ENCODE measurements at regions not wholly inside any gene's neighbourhood (a gene's known extent, or its start where the extent isn't known, plus 50 kb on each side); places are given as distances from the start of the nearest gene placed in this dataset.

DNA sequence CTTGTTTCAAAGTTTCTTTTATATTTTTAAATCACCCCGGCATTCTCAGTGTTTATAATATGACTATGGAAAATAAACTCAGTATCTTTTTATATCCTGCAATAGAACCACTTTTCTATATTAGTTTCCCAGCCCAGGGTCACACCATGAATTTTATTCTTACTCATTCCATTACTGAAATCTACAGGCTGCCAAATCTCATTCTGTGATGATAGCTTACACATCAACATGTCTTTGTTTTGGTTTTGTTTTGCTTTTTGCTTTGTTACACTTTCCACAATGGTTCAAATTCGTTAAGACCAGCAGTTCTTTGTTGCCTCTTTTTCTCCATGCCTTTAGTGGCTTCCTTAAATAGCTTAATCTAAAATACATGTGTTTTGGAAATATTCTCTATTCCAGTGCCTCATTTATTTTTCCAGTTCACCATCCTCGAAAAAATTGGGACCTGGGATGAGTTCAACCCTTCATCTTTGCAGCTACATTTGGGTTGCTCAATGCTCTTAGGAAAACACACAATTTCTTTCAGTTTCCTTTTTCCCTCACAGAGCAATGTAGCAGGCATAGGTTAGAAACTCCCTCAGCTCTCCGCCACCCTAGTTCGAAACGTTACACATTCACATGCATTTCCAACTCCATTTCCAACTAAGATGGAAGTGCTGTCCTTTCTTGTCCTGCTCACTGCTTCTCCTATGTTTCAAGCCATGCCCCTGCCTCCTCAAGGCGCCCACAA lies 1146.3 kb downstream of the MAT2B start:
- DNase-seq (ENCODE audit: low read depth) = no peak
- H3K4me3 ChIP-seq (ENCODE audit: low read depth, low read length) = no peak overlapping the region
- TF ChIP-seq, protein P1, sequence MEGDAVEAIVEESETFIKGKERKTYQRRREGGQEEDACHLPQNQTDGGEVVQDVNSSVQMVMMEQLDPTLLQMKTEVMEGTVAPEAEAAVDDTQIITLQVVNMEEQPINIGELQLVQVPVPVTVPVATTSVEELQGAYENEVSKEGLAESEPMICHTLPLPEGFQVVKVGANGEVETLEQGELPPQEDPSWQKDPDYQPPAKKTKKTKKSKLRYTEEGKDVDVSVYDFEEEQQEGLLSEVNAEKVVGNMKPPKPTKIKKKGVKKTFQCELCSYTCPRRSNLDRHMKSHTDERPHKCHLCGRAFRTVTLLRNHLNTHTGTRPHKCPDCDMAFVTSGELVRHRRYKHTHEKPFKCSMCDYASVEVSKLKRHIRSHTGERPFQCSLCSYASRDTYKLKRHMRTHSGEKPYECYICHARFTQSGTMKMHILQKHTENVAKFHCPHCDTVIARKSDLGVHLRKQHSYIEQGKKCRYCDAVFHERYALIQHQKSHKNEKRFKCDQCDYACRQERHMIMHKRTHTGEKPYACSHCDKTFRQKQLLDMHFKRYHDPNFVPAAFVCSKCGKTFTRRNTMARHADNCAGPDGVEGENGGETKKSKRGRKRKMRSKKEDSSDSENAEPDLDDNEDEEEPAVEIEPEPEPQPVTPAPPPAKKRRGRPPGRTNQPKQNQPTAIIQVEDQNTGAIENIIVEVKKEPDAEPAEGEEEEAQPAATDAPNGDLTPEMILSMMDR (IDR thresholded peaks at IDR 0.05; ENCODE audit: low read depth, low read length, missing control alignments) = no peak
- in situ Hi-C loops (cut with HindIII; ENCODE audit: low sequenced_read_pairs) = no loop called here

DNA sequence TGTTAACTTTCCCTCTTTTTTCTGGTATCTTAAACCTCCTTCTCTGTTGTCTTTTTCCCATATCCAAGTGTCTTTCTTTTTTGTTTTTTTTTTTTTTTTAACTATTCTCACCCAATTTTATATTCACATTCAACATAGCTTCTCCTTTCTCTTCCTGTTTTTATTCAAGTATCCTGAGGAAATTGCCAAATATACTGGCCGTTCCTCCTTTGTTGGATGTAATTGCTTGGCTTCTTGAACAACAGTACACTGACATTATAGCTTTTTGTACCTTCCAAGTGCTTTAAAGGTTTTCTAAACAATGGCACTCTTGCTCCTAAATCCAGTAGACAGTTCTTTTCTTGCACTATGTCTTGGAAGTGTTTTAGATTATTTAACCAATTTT lies 1146.8 kb downstream of the MAT2B start:
- H3K4me3 ChIP-seq (ENCODE audit: low read depth, low read length) = no peak overlapping the region
- in situ Hi-C loops (cut with HindIII; ENCODE audit: low sequenced_read_pairs) = no loop called here
- TF ChIP-seq, protein P1 (IDR thresholded peaks at IDR 0.05; ENCODE audit: low read depth, low read length, missing control alignments) = no peak
- DNase-seq (ENCODE audit: low read depth) = no peak

- H3K4me3 ChIP-seq (ENCODE audit: low read depth, low read length) = no peak overlapping the region
- no peak for DNase-seq (ENCODE audit: low read depth)
- TF ChIP-seq, protein P1 (IDR thresholded peaks at IDR 0.05; ENCODE audit: low read depth, low read length, missing control alignments) = no peak
- in situ Hi-C loops (cut with HindIII; ENCODE audit: low sequenced_read_pairs) = no loop called here
Observed at GRCh38 chr5:164663198-164663989, 1158.0 kb downstream of the MAT2B start.

- DNase-seq (ENCODE audit: low read depth) = no peak
- H3K4me3 ChIP-seq (ENCODE audit: low read depth, low read length) = no peak overlapping the region
- TF ChIP-seq, protein P1 (IDR thresholded peaks at IDR 0.05; ENCODE audit: low read depth, low read length, missing control alignments) = no peak
- in situ Hi-C loops (cut with HindIII; ENCODE audit: low sequenced_read_pairs) = no loop called here
Observed at GRCh38 chr5:164671640-164672039, 1166.2 kb downstream of the MAT2B start.

DNA sequence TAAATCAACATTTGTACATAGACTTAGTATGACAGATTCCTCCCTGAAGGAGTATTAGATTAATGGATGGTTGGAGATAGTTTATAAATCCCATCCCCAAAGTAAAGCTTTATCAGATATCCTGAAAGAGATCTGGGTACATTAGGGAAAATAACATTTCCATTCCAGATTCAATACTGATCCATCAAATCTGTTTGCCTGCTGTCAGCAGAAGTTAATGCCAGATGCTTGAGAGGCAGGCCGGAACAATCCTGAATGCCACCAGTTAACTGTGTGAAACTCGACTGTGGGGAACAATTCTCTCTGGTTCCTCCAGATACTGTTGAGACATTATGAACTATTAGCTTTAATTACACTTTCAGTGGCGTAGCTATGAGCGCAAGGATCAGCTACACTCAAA lies 1166.8 kb downstream of the MAT2B start:
- no peak for DNase-seq (ENCODE audit: low read depth)
- TF ChIP-seq, protein P1 (IDR thresholded peaks at IDR 0.05; ENCODE audit: low read depth, low read length, missing control alignments) = no peak
- in situ Hi-C loops (cut with HindIII; ENCODE audit: low sequenced_read_pairs) = no loop called here
- H3K4me3 ChIP-seq (ENCODE audit: low read depth, low read length) = no peak overlapping the region

DNA sequence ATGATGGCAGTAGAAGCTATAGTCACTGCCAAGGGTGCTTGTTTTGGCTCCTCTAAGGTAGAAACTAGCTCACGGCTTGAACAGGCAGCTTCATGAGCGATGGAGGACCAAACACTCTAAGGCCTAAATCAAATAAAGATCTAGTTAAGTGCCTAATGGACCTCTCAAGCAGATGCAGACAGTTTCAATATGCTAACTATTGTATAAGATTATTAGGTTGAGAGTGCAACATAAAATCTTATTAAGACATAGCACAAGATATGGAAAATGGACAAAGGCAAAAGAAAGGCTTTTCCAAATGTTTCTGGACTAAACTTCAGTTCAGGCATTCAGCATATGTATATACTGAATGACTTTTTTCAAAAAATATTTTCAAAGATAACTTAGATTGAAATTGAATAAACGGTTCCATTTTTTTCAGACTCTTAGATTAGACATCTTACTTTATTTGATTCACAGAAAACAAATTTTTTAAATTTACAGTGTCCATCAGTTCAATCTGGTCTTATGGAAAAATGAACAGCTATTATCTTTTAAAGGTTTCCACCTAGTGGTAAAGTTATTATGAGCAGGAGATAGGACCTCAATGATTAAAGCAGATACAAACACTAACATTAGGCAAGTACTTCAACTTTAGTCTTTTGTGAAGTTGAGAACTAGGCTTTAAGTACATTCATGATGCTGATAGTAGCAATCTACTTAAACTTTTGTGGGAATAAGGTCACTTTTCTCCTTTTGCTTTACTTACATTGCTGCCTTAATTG lies 1167.7 kb downstream of the MAT2B start:
- TF ChIP-seq, protein P1 (IDR thresholded peaks at IDR 0.05; ENCODE audit: low read depth, low read length, missing control alignments) = peak; percentile 9
- H3K4me3 ChIP-seq (ENCODE audit: low read depth, low read length) = no peak overlapping the region
- in situ Hi-C loops (cut with HindIII; ENCODE audit: low sequenced_read_pairs) = no loop called here
- DNase-seq (ENCODE audit: low read depth) = no peak

Data from astrocyte of the cerebellum (primary cell).